Muscle layer of colon (tissue), 2 donors: ENCODE measurements at regions not wholly inside any gene's neighbourhood (a gene's known extent, or its start where the extent isn't known, plus 50 kb on each side); places are given as distances from the start of the nearest gene placed in this dataset.

ENCODE experiments used
- H3K27ac ChIP-seq: one replicate; pipeline ENCODE4 v1.7.0; 2013; ENCODE audit warnings: low read depth, mild to moderate bottlenecking, low read length, moderate library complexity
- H3K27me3 ChIP-seq, 2 donors: one replicate each; pipeline ENCODE4 v1.7.0; 2013; ENCODE audit warnings: low read length in 2 of 2, mild to moderate bottlenecking in 2 of 2; ENCODE audit not compliant: insufficient read depth in 2 of 2, control insufficient read depth in 1 of 2
- H3K36me3 ChIP-seq: one replicate; pipeline ENCODE4 v1.7.0; 2013; ENCODE audit warnings: mild to moderate bottlenecking, low read length; ENCODE audit not compliant: insufficient read depth
- H3K4me1 ChIP-seq: one replicate; pipeline ENCODE4 v1.7.0; 2013; ENCODE audit warnings: mild to moderate bottlenecking, low read length; ENCODE audit not compliant: insufficient read depth
- H3K4me3 ChIP-seq, 2 donors: one replicate each; pipeline ENCODE4 v1.7.0; 2013; ENCODE audit warnings: low read length in 2 of 2, low read depth in 1 of 2, mild to moderate bottlenecking in 1 of 2, moderate library complexity in 1 of 2
- H3K9ac ChIP-seq: one replicate; pipeline ENCODE4 v1.7.0; 2013; ENCODE audit warnings: low read length
- H3K9me3 ChIP-seq: one replicate; pipeline ENCODE4 v1.7.0; 2013; ENCODE audit warnings: mild to moderate bottlenecking, low read length
- donor health status: abdominal sarcoma.
- donor health status: Adenocarcinoma of cecum.

DNA sequence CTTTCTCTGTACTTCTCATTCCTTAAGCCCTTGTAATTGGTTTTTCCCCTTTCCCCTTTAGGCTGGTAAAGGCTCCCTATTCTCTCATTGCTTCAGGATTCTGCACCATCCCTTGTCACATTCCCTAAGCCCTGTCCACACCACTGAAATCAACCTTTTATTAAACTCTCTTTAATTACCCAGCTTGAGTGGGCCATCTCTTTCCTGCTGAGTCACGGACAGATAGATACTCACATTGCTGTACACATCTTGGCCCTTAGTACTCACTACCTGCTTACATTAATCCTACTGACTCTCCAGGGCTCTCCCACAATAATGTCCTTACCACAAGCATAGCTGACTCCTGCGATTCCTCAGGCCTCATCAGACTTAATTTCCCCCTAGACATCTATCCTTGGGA lies 94.0 kb upstream of the PCGF5 start:
- H3K27ac ChIP-seq, result no peak overlapping the region
- H3K36me3 ChIP-seq, result no peaks in the 10 kb centered on the region
- no peak overlapping the region for H3K4me3 ChIP-seq
- H3K27me3 ChIP-seq, result no peaks in the 10 kb centered on the region
- no peaks in the 10 kb centered on the region for H3K4me1 ChIP-seq
- H3K9me3 ChIP-seq, result no peaks in the 10 kb centered on the region
- H3K9ac ChIP-seq, result no peak overlapping the region

DNA sequence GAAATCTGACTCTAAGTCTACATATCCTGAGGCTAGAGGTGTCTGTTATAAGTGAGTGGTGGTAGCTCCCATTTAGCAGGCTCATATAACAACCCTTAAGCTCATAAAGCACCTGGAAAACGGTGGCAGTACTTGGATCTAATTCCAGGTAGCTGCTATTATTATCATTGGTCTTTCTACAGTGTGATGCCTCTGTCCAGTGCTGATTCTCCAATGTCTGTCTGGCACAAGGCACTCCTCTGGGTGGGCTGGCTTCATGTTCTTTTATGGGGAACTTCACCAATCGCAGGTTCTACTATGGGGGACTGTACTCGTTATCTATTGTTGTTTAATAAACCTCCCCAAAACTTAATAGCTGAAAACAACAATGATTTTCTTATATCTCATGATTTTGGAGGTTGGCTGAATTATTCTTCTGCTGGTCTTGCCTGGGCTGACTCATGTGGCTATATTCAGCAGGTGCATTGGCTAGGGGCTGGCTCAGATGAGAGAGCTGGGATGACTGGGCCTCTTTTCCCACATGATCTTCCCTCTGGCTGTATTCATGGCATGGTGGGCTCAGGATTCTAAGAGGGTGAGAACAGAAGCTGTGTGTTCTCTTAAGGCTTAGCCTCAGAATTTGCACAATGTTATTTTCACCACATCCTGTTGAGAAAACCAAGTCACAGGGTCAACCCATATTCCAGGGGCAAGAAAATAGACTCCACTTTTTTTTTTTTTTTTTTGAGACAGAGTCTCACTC lies 93.0 kb upstream of the PCGF5 start:
- H3K27ac ChIP-seq, result no peak overlapping the region
- no peaks in the 10 kb centered on the region for H3K4me1 ChIP-seq
- H3K4me3 ChIP-seq, result no peak overlapping the region
- H3K27me3 ChIP-seq, result no peaks in the 10 kb centered on the region
- no peaks in the 10 kb centered on the region for H3K9me3 ChIP-seq
- H3K9ac ChIP-seq, result no peak overlapping the region
- H3K36me3 ChIP-seq, result no peaks in the 10 kb centered on the region

DNA sequence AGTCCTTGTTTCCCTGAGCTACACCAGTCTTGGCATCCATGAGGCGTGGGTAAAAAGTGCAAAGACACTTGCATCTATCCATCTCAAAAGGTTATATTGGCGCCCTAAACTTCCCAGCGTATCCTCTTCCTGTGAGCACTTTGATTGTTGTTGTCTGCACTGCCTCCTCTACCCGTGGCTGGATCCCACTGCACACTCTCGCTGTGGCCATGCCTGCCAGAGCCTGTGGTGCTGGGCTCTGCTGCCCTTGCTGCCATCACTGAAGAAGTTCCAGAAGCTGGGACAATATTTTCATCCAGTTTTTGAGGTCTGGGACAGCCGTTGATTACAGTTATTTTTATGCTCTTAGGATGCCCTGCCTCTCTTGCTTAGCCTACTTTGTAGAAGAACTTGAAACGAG lies 85.3 kb upstream of the PCGF5 start:
- H3K9ac ChIP-seq, result no peak overlapping the region
- H3K27ac ChIP-seq, result no peak overlapping the region
- no peaks in the 10 kb centered on the region for H3K36me3 ChIP-seq
- H3K9me3 ChIP-seq, result no peaks in the 10 kb centered on the region
- no peaks in the 10 kb centered on the region for H3K27me3 ChIP-seq
- H3K4me1 ChIP-seq, result no peaks in the 10 kb centered on the region
- no peak overlapping the region for H3K4me3 ChIP-seq

DNA sequence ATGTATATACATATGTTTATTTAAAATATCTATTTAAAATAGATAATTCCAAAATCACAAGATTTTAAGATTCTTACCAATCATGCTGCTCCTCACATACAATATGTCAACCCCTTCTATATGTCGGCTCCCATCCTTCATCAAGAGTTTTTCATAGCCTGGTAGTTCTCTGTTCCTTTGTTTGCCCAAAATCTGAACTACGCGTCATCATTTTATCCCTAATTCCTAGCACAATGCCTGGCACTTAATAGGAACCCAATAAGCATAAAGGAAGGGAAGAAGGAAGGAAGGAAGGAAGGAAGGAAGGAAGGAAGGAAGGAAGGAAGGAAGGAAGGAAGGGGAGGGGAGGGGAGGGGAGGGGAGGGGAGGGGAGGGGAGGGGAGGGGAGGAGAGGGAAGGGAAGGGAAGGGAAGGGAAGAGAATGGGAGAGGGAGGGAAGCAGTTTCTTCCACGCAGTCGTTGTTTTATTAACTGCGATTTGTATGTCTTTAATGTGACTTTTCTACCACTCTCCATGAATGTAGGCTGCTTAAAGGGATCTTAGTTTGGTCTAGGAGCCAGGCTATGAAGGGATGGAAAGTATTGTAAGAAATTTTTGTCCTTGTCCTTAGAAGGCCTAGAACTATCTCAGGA lies 83.3 kb upstream of the PCGF5 start:
- Histone ChIP-seq H3K4me1 (no peaks in the 10 kb centered on the region), H3K9ac (no peak overlapping the region), H3K27ac (no peak overlapping the region), H3K27me3 (no peaks in the 10 kb centered on the region), H3K4me3 (no peak overlapping the region), H3K36me3 (no peaks in the 10 kb centered on the region), H3K9me3 (no peaks in the 10 kb centered on the region)

DNA sequence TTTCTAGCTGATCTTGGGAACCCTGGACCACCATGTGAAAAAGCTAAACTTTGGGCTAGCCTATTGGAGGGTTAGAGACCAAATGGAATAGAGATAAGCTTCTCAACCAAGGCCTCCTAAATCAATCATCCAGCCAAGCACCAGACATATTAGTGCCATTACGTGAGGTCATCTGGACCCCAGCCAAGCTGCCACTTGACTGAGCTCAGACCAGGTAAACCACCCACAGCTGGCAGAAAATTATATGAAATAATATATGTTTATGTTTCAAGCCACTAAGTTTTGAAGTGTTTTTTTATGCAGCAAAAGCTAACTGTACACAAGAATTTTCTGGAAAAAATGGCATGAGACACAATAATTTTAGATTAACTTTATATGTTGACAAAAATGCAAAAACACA lies 82.6 kb upstream of the PCGF5 start:
- Histone ChIP-seq H3K27ac (no peak overlapping the region), H3K27me3 (no peaks in the 10 kb centered on the region), H3K4me1 (no peaks in the 10 kb centered on the region), H3K9ac (no peak overlapping the region), H3K36me3 (no peaks in the 10 kb centered on the region), H3K4me3 (no peak overlapping the region), H3K9me3 (no peaks in the 10 kb centered on the region)

DNA sequence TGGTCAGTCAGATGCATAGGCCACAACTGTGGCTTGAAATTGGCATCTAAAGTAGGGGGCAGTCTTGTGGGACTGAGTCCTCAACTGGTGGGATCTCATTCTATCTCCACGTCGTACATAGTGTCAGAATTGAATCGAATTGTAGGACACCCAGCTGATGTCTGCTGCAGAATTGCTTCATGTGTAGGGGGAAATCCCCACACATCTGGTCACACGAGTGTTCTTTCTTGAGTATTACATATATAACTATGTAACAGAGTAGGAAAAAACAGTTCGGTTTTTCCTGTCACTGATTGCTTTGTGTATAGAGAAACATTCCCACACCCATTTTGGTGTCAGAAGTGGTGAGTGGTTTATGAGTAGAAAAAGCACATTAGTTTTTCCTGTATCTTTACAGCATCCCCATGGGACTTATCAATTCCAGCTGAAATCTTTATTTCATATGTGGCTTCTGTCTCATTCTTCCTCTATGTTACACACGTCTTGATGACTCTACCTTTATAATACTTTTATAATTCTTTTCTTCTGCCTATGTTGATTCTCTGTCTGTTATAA lies 79.4 kb upstream of the PCGF5 start:
- H3K9ac ChIP-seq, result no peak overlapping the region
- no peaks in the 10 kb centered on the region for H3K4me1 ChIP-seq
- H3K4me3 ChIP-seq, result no peak overlapping the region
- no peaks in the 10 kb centered on the region for H3K9me3 ChIP-seq
- H3K27ac ChIP-seq, result no peak overlapping the region
- no peaks in the 10 kb centered on the region for H3K36me3 ChIP-seq
- no peaks in the 10 kb centered on the region for H3K27me3 ChIP-seq

DNA sequence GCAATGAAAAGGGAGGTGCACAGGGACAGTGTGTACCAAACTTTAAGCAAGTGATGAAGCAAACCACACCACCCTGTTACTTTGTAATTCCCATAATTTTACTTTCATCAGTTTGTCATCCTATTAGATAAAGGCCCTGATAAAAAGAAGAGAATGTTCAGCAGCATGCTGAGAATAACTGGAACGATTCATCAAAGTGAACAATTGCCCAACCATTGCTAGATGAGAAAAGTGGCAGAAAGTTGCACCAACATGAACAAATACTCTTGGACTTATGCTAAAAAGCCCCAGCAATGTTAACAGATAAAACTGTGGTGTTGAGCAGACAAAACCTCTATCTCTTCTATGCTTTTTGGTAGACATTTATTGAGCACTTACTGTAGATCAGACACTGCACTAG lies 75.5 kb upstream of the PCGF5 start:
- H3K36me3 ChIP-seq, result no peaks in the 10 kb centered on the region
- no peaks in the 10 kb centered on the region for H3K4me1 ChIP-seq

DNA sequence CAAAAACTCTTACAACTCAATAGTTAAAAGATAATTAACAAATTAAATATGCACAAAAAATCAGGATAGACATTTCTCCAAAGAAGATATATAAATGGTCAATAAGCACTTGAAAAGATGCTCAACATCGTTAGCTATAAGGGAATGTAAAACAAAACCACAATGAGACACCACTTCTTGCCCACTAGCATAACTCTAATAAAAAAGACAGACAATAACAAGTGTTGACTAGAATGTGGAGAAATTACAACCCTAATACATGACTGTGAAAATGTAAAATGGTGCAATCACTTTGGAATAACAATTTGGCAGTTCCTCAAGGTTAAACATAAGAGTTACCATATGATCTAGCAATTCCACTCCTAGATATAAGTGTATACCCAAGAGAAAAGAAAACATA lies 74.3 kb upstream of the PCGF5 start:
- H3K9ac ChIP-seq, result no peak overlapping the region
- no peak overlapping the region for H3K4me3 ChIP-seq
- no peak overlapping the region for H3K27ac ChIP-seq
- no peaks in the 10 kb centered on the region for H3K4me1 ChIP-seq
- no peaks in the 10 kb centered on the region for H3K27me3 ChIP-seq
- no peaks in the 10 kb centered on the region for H3K36me3 ChIP-seq
- H3K9me3 ChIP-seq, result no peaks in the 10 kb centered on the region

More for the DNA sequence above, 75.5 kb upstream of the PCGF5 start:
- H3K27ac ChIP-seq, result no peak overlapping the region
- no peak overlapping the region for H3K9ac ChIP-seq
- no peak overlapping the region for H3K4me3 ChIP-seq
- H3K27me3 ChIP-seq, result no peaks in the 10 kb centered on the region
- no peaks in the 10 kb centered on the region for H3K9me3 ChIP-seq

DNA sequence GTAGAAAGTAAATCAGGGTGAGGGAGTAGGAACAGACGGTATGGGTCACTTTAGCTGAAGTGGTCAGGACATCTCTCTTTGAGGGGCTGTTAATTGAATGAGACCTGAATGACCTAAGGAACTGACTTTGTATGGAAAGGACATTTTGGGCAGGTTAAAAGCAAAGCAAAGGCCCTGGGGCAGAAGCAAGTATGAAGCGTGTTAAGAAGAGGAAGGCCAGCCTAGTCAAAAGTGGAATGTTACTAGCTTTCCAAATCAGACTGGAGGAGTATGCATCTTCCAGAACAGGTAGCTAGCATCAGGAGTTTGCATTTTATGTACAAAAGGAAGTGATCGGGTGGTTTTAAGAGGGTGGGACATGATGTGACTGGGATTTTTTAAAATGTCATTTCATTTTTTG lies 70.9 kb upstream of the PCGF5 start:
- H3K36me3 ChIP-seq, result no peaks in the 10 kb centered on the region
- no peak overlapping the region for H3K9ac ChIP-seq
- no peak overlapping the region for H3K27ac ChIP-seq
- no peaks in the 10 kb centered on the region for H3K27me3 ChIP-seq
- H3K4me3 ChIP-seq, result no peak overlapping the region
- no peaks in the 10 kb centered on the region for H3K4me1 ChIP-seq
- no peaks in the 10 kb centered on the region for H3K9me3 ChIP-seq

DNA sequence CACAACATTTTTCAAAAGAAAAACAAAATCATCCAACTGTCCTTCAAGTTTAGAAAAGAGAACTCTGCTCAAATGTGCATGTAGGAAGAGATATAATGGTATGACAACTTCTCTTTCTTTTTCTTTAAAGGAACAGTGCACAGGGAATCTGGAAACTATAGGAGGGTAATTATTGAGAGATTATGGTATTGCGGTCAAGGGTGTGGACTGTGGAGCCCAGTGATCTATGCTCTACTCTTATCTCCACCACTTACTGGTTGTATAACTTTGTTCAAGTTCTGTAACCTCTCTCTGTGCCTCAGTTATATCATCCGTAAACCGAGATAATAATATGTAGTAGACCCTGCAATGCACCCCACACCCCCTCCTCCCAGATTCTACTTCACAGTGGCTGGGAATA lies 69.8 kb upstream of the PCGF5 start:
- Histone ChIP-seq H3K4me1 (no peaks in the 10 kb centered on the region), H3K27ac (no peak overlapping the region)

DNA sequence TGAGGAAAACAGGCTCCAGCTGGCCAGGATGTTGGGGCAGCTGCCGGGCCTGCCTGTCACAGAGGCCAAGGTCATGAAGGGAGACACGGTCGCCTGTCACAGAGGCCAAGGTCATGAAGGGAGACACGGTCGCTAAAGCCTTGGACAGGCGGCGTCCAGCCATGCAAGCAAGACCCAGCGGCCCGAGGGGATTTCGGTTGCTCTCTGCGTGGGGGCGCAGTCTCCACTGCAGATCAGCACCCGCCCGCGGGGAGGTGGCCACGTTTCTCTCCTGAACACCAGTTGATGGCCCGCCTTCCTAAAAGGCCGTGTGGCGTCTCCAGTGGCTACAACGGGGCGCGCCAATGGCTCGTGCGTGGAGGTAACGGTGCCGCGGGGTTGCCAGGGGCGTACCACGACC lies 67.0 kb upstream of the PCGF5 start:
- no peak overlapping the region for H3K4me3 ChIP-seq
- no peaks in the 10 kb centered on the region for H3K36me3 ChIP-seq
- H3K4me1 ChIP-seq, result no peaks in the 10 kb centered on the region
- H3K9ac ChIP-seq, result no peak overlapping the region
- no peaks in the 10 kb centered on the region for H3K27me3 ChIP-seq
- H3K27ac ChIP-seq, result no peak overlapping the region
- no peaks in the 10 kb centered on the region for H3K9me3 ChIP-seq

More for the DNA sequence above, 69.8 kb upstream of the PCGF5 start:
- Histone ChIP-seq H3K4me3 (no peak overlapping the region), H3K27me3 (no peaks in the 10 kb centered on the region), H3K9ac (no peak overlapping the region), H3K9me3 (no peaks in the 10 kb centered on the region), H3K36me3 (no peaks in the 10 kb centered on the region)

DNA sequence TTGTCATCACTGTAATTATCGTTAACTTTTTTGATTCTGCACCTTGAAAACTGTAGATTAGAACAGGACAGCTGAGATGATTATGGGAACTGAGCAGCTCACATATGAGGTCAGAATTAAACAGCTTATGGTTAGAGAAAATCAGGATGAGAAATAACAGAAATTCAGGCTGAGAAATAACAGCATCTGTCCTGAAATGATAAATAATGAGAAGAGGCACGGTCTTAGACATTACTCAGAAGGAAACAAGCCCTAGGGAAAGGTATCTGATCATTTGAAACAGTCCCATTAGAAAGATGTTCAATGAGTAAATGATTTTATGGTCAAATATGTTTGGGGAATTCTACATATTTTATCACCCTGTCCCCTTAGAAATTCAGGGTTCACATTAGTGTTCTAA lies 65.6 kb upstream of the PCGF5 start:
- no peak overlapping the region for H3K27ac ChIP-seq
- no peak overlapping the region for H3K4me3 ChIP-seq
- no peaks in the 10 kb centered on the region for H3K27me3 ChIP-seq
- H3K4me1 ChIP-seq, result no peaks in the 10 kb centered on the region
- no peak overlapping the region for H3K9ac ChIP-seq
- H3K9me3 ChIP-seq, result no peaks in the 10 kb centered on the region
- H3K36me3 ChIP-seq, result no peaks in the 10 kb centered on the region
